OCI-LY1 (cell line): ENCODE measurements at regions not wholly inside any gene's neighbourhood (a gene's known extent, or its start where the extent isn't known, plus 50 kb on each side); places are given as distances from the start of the nearest gene placed in this dataset.

Experiments
- H2AFZ ChIP-seq: fragments of 200-600 bp; sonication (generic), shearing (Covaris generic); 2 replicates; pipeline ENCODE4 v1.6.0; 2014; ENCODE audit warnings: antibody characterized with exemption, mild to moderate bottlenecking, low read length
- H3F3A ChIP-seq: fragments of 200-600 bp; sonication (generic), shearing (Covaris generic); 2 replicates; pipeline ENCODE4 v1.6.0; 2014; ENCODE audit warnings: mild to moderate bottlenecking, antibody characterized with exemption, low read length, moderate library complexity; ENCODE audit not compliant: insufficient read depth
- H3K27ac ChIP-seq: fragments of 200-600 bp; sonication (generic); 2 replicates; pipeline ENCODE4 v1.5.1; 2014; ENCODE audit warnings: low read length, mixed run types, mild to moderate bottlenecking, low read depth; ENCODE audit not compliant: poor library complexity, severe bottlenecking
- H3K27me3 ChIP-seq: fragments of 200-600 bp; sonication (generic); 2 replicates; pipeline ENCODE4 v1.6.0; 2014; ENCODE audit warnings: antibody characterized with exemption, mild to moderate bottlenecking, low read length, moderate library complexity; ENCODE audit not compliant: insufficient read depth
- H3K36me3 ChIP-seq: fragments of 200-600 bp; sonication (generic); 2 replicates; pipeline ENCODE4 v1.6.1; 2014; ENCODE audit warnings: mild to moderate bottlenecking, antibody characterized with exemption, low read length, moderate library complexity, mixed read lengths; ENCODE audit not compliant: insufficient read depth
- H3K4me1 ChIP-seq: fragments of 200-600 bp; sonication (generic); 2 replicates; pipeline ENCODE4 v1.5.1; 2014; ENCODE audit warnings: mild to moderate bottlenecking, low read length, moderate library complexity; ENCODE audit not compliant: insufficient read depth, severe bottlenecking
- H3K4me2 ChIP-seq: fragments of 200-600 bp; sonication (generic), shearing (Covaris generic); 2 replicates; pipeline ENCODE4 v1.6.1; 2014; ENCODE audit warnings: low read length
- H3K4me3 ChIP-seq: fragments of 200-600 bp; sonication (generic); 2 replicates; pipeline ENCODE4 v1.5.1; 2014; ENCODE audit warnings: low read length, low read depth, mild to moderate bottlenecking, mixed read lengths; ENCODE audit not compliant: poor library complexity, severe bottlenecking
- H3K79me2 ChIP-seq: fragments of 200-600 bp; shearing (Covaris generic); 2 replicates; pipeline ENCODE4 v1.6.1; 2016; ENCODE audit warnings: mixed run types, low read length, mixed read lengths; ENCODE audit not compliant: insufficient read depth
- H3K9ac ChIP-seq: fragments of 200-600 bp; sonication (generic), shearing (Covaris generic); 2 replicates; pipeline ENCODE4 v1.6.1; 2014; ENCODE audit warnings: mild to moderate bottlenecking, low read length, mixed read lengths
- H3K9me2 ChIP-seq: fragments of 200-600 bp; sonication (generic), shearing (Covaris generic); 2 replicates; pipeline ENCODE4 v1.6.1; 2014; ENCODE audit warnings: low read depth, mild to moderate bottlenecking, low read length, mixed read lengths
- H3K9me3 ChIP-seq: fragments of 200-600 bp; shearing (Covaris generic); 2 replicates; pipeline ENCODE4 v1.6.1; 2014; ENCODE audit warnings: low read length, mixed read lengths
- H4K20me1 ChIP-seq: fragments of 200-600 bp; sonication (generic), shearing (Covaris generic); 2 replicates; pipeline ENCODE4 v1.6.0; 2016; ENCODE audit warnings: mild to moderate bottlenecking, low read length; ENCODE audit not compliant: insufficient read depth
- EZH2 ChIP-seq: fragments of 200-600 bp; sonication (generic), shearing (Covaris generic); IDR thresholded peaks from 2 replicates; pipeline ENCODE4 v1.8.0; 2017; ENCODE audit warnings: borderline replicate concordance, mixed run types, mild to moderate bottlenecking, antibody characterized with exemption, low read length, moderate library complexity, mixed read lengths
- TF ChIP-seq, protein P1 (sequence below): fragments of 200-600 bp; sonication (generic), shearing (Covaris generic); IDR thresholded peaks from 2 replicates; pipeline ENCODE4 v1.5.1; 2017; ENCODE audit warnings: mild to moderate bottlenecking, antibody characterized with exemption, low read length, moderate library complexity, mixed read lengths

DNA sequence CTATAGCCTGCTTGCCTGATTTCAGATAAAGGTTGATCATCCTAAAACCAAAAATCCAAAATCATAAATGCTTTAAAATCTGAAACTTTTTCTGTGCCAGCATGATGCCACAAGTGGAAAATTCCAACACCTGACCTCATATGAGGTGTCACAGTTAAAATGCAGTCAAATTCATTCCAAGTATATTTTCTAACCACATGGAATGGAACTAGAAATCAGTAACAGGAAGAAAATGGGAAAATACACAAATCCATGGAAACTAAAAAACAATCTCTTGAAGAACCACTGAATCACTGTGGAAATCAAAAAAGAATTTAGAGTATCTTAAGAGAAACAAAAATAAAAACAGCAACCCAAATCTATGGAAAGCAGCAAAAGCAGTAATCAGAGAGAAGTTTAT lies 297.5 kb upstream of the COX7C start:
- no peaks in the 10 kb centered on the region for H3K36me3 ChIP-seq
- no peak for TF ChIP-seq EZH2
- TF ChIP-seq, protein P1, sequence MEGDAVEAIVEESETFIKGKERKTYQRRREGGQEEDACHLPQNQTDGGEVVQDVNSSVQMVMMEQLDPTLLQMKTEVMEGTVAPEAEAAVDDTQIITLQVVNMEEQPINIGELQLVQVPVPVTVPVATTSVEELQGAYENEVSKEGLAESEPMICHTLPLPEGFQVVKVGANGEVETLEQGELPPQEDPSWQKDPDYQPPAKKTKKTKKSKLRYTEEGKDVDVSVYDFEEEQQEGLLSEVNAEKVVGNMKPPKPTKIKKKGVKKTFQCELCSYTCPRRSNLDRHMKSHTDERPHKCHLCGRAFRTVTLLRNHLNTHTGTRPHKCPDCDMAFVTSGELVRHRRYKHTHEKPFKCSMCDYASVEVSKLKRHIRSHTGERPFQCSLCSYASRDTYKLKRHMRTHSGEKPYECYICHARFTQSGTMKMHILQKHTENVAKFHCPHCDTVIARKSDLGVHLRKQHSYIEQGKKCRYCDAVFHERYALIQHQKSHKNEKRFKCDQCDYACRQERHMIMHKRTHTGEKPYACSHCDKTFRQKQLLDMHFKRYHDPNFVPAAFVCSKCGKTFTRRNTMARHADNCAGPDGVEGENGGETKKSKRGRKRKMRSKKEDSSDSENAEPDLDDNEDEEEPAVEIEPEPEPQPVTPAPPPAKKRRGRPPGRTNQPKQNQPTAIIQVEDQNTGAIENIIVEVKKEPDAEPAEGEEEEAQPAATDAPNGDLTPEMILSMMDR: no peak
- H3K4me2 ChIP-seq: no peak overlapping the region
- no peaks in the 10 kb centered on the region for H3K79me2 ChIP-seq
- H3K27me3 ChIP-seq: no peaks in the 10 kb centered on the region
- H3K27ac ChIP-seq: no peak overlapping the region
- H3K9me2 ChIP-seq: no peaks in the 10 kb centered on the region
- no peak overlapping the region for H2AFZ ChIP-seq
- H3K4me1 ChIP-seq: no peaks in the 10 kb centered on the region
- H3K9ac ChIP-seq: no peak overlapping the region
- H4K20me1 ChIP-seq: no peaks in the 10 kb centered on the region
- no peak overlapping the region for H3K4me3 ChIP-seq
- H3F3A ChIP-seq: no peaks in the 10 kb centered on the region
- H3K9me3 ChIP-seq: no peaks in the 10 kb centered on the region

DNA sequence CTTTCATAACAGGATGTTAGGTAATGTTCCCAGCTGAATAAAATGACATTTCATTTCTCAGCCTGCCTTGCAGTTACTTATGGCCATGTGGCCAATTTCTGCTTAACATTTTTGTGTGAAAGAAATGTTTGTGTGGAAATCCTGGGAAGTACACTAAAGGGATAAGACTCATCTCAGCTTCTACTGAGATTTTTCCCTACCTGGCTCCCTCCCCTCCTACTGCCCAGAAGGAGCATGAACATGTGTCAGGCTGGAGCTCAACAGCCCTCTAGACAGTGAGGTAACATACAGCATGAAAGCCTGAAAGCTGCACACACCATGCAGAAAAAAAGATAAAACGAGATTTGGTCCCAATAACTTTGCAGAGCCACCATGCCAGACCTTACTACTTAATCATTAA lies 288.4 kb upstream of the COX7C start:
- Histone ChIP-seq H3K4me1 (no peaks in the 10 kb centered on the region), H2AFZ (no peak overlapping the region), H3K27me3 (no peaks in the 10 kb centered on the region), H3K79me2 (no peaks in the 10 kb centered on the region), H3K9me2 (no peaks in the 10 kb centered on the region), H3K9me3 (no peaks in the 10 kb centered on the region), H3K36me3 (no peaks in the 10 kb centered on the region), H3K9ac (no peak overlapping the region), H3F3A (no peaks in the 10 kb centered on the region), H3K27ac (no peak overlapping the region), H3K4me2 (no peak overlapping the region), H3K4me3 (no peak overlapping the region), H4K20me1 (no peaks in the 10 kb centered on the region)
- TF ChIP-seq EZH2: no peak

DNA sequence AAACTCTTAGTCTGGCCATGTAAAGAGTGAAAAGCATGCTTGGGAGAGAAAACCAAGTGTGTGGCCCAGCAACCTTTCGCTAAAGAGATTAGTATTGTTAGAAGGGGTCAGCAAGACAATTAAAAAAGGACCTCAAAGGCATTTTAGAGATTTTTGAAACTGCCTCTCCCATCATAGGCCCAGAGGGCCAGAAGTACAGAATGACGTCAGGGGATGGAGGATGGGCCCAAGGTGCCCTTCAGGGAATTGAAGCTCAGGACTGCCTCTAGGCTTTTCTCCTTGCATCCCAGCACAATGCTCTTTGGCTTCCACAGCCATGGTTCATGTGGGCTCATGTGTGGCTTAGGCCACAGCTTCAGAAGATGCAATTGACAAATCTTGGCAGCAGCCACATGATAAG lies 287.0 kb upstream of the COX7C start:
- no peaks in the 10 kb centered on the region for H3K4me1 ChIP-seq

DNA sequence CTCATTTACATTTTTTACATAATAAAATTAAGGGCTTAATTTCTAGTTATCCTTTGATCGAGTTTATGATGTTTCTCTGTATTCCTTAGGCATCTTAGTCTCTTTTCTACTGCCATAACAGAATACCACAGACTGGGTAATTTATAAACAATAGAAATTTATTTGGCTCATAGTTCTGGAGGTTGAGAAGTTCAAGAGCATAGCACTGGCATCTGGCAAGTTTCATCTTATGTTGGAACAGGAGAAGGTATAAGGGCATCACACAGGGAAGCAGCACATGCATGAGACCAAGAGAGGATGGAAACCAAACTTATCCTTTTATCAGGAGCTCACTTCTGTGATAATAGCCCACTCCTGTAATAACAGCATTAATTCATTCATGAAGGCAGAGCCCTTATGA lies 284.9 kb upstream of the COX7C start:
- H3K9me3 ChIP-seq: no peaks in the 10 kb centered on the region
- no peaks in the 10 kb centered on the region for H4K20me1 ChIP-seq
- H2AFZ ChIP-seq: no peak overlapping the region
- H3K27ac ChIP-seq: no peak overlapping the region
- no peak overlapping the region for H3K4me2 ChIP-seq
- no peaks in the 10 kb centered on the region for H3K27me3 ChIP-seq
- H3K79me2 ChIP-seq: no peaks in the 10 kb centered on the region
- H3K4me1 ChIP-seq: no peaks in the 10 kb centered on the region
- TF ChIP-seq, protein P1: no peak
- TF ChIP-seq EZH2: no peak
- no peak overlapping the region for H3K4me3 ChIP-seq
- no peak overlapping the region for H3K9ac ChIP-seq
- H3K36me3 ChIP-seq: no peaks in the 10 kb centered on the region
- no peaks in the 10 kb centered on the region for H3K9me2 ChIP-seq
- no peaks in the 10 kb centered on the region for H3F3A ChIP-seq

More for the DNA sequence above, 287.0 kb upstream of the COX7C start:
- Histone ChIP-seq H3K27me3 (no peaks in the 10 kb centered on the region), H3K79me2 (no peaks in the 10 kb centered on the region), H4K20me1 (no peaks in the 10 kb centered on the region), H3K27ac (no peak overlapping the region), H3K9me2 (no peaks in the 10 kb centered on the region), H3K4me3 (no peak overlapping the region), H3K36me3 (no peaks in the 10 kb centered on the region), H2AFZ (no peak overlapping the region), H3F3A (no peaks in the 10 kb centered on the region), H3K9me3 (no peaks in the 10 kb centered on the region), H3K4me2 (no peak overlapping the region), H3K9ac (no peak overlapping the region)
- no peak for TF ChIP-seq EZH2
- TF ChIP-seq, protein P1: no peak
